Activated CD8-positive, alpha-beta T cell treated with anti-CD3 and anti-CD28 coated beads, Interleukin-2, amount 10 ng/mL, durations not matched to agents 7 days and 5 days (primary cell): ENCODE measurements at regions not wholly inside any gene's neighbourhood (a gene's known extent, or its start where the extent isn't known, plus 50 kb on each side); places are given as distances from the start of the nearest gene placed in this dataset.

Experiments
- ATAC-seq: fragments of 150-1000 bp; cut with Tn5 transposase; one replicate; pipeline ENCODE4 v1.10.0; 2021; ENCODE audit warnings: moderate library complexity
- CTCF ChIA-PET: fragments of 350-600 bp; sonication (Branson Sonifier 250); formaldehyde crosslinking; loops from one replicate; lab custom pipeline; 2021; ENCODE audit warnings: antibody characterized with exemption; lab: Charles Lee
- POLR2A ChIA-PET: fragments of 350-600 bp; sonication (Branson Sonifier 250); formaldehyde crosslinking; loops from one replicate; lab custom pipeline; 2021; ENCODE audit warnings: antibody characterized with exemption; lab: Charles Lee
- DNase-seq: peaks from one replicate; pipeline ENCODE4 v3.0.0-alpha.2; 2020
- H3K27ac Mint-ChIP-seq: one replicate; pipeline ENCODE4 v1.8.0; 2021; ENCODE audit warnings: mild to moderate bottlenecking, mixed read lengths
- H3K27me3 Mint-ChIP-seq: one replicate; pipeline ENCODE4 v1.8.0; 2021; ENCODE audit warnings: low read depth, mixed read lengths
- H3K36me3 Mint-ChIP-seq: one replicate; pipeline ENCODE4 v1.8.0; 2021; ENCODE audit warnings: low read depth, mixed read lengths
- H3K4me1 Mint-ChIP-seq: one replicate; pipeline ENCODE4 v1.8.0; 2021; ENCODE audit warnings: low read depth, mixed read lengths
- H3K4me3 Mint-ChIP-seq: one replicate; pipeline ENCODE4 v1.8.0; 2021; ENCODE audit warnings: mild to moderate bottlenecking, mixed read lengths
- H3K9me3 Mint-ChIP-seq: one replicate; pipeline ENCODE4 v1.8.0; 2022; ENCODE audit warnings: mixed read lengths; ENCODE audit not compliant: insufficient read depth

DNA sequence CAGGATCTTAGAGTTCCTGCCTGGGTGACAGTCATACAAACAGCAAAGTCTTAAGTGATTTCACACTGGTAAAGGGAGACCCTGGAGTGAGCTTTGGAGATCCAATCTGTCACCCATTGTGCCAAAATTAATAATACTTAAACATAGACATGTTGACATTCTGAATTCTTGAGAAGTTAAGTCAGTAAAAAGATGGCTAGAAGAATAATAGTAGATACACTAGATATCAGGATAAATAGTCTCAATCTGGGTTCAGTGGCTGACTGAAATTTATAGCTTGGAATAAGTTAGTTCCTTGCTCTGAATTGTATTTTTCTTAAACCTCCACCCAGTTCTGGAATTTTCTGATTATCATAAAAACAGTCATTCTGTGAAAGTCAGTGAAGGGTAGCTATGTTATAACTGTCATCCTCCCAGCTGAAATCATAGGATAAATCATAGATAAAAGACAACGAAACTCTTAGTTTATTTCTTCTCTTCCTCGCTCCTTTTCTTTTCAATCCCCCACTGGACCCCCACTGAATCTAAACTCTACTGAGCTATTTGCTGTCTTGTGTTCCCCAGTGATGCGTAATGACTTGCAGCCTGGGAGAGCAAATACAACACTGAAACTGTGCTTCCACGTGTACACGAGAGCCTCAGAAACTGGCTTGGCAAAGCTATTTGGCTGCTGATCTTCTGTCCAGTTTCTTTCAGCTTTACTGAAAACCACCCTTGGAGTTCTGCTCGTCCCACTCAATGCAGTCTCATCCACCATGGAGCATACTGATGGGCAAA lies 175.4 kb upstream of the TP63 start:
- Mint-ChIP-seq H3K4me1 (no peaks in the 10 kb centered on the region), H3K4me3 (no peak overlapping the region), H3K27me3 (no peaks in the 10 kb centered on the region), H3K36me3 (no peaks in the 10 kb centered on the region), H3K27ac (no peak overlapping the region), H3K9me3 (no peaks in the 10 kb centered on the region)
- ATAC-seq = no peak
- DNase-seq = no peak
- ChIA-PET POLR2A (no interaction called here), CTCF (interaction anchor here (1.0 to 2.0 kb wide), 2 partner anchors 8 to 183 kb away, joined by 3 to 6 read pairs; no protein-coding TSS in a partner anchor)

DNA sequence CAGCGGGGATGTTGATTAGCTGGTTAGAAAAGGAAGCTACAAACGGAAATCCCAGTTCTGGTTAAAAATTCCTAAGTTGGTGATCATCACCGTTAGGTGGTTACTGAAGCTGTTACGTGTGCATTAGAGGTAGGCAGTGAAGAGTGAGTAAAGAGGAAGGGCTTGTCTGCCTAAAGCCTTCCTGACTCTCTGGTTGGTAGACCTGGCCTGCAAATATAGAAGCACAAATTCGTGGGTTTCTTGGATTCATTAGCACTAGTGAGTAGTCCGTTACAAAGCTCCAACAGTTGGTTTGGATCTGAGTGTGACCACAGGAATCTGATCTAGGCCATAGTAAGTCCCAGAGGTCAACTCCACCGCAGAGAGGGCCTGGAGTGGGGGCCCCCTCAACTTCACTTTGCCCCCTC lies 174.0 kb upstream of the TP63 start:
- Mint-ChIP-seq H3K9me3 (no peaks in the 10 kb centered on the region), H3K4me1 (no peaks in the 10 kb centered on the region), H3K4me3 (no peak overlapping the region), H3K27me3 (no peaks in the 10 kb centered on the region), H3K27ac (no peak overlapping the region), H3K36me3 (no peaks in the 10 kb centered on the region)
- DNase-seq (no peak), ATAC-seq (no peak)
- ChIA-PET CTCF (interaction anchor here (2.0 kb wide), 1 partner anchor 185 kb away, joined by 6 read pairs; no protein-coding TSS in a partner anchor), POLR2A (no interaction called here)

DNA sequence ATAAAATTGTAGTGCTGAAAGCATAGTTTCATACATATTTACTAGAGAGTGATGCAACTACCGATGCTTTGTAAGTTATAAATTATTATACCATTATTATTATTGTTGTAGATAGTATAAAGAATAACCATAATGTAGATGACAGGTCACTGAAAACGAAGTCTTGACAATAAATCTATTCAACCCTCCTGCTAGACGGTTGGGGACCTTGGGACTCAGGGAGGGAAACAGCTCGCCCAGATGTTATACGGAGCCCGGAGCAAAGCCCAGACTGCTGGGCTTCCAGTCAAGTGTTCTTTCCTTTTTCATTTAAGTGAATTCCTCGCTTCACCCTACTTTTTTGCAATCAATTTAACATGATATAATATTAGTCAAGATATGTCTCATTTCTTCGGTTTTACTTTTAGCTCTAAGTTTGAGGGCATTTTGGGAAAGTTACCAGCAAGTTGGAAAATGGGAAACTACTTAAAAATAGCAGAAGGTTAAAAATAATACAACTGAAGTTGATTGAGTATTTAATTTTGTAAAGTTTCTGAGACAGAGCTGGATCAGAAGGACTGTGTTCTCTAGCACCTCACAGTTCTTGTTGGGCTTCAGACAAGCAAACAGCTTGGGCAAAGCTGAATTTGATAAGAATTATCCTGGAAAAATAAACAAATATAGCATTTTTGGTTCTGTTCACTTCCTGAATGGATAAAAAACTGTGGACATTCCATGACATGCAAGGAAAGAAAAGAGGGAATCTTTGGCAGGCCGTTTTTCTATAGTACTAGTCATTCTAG lies 173.4 kb upstream of the TP63 start:
- H3K36me3 Mint-ChIP-seq = no peaks in the 10 kb centered on the region
- DNase-seq = no peak
- no peaks in the 10 kb centered on the region for H3K4me1 Mint-ChIP-seq
- H3K27me3 Mint-ChIP-seq = no peaks in the 10 kb centered on the region
- POLR2A ChIA-PET = no interaction called here
- CTCF ChIA-PET = interaction anchor here (2.0 kb wide), 1 partner anchor 185 kb away, joined by 6 read pairs; no protein-coding TSS in a partner anchor
- H3K9me3 Mint-ChIP-seq = no peaks in the 10 kb centered on the region
- H3K4me3 Mint-ChIP-seq = no peak overlapping the region
- ATAC-seq = no peak
- H3K27ac Mint-ChIP-seq = no peak overlapping the region

DNA sequence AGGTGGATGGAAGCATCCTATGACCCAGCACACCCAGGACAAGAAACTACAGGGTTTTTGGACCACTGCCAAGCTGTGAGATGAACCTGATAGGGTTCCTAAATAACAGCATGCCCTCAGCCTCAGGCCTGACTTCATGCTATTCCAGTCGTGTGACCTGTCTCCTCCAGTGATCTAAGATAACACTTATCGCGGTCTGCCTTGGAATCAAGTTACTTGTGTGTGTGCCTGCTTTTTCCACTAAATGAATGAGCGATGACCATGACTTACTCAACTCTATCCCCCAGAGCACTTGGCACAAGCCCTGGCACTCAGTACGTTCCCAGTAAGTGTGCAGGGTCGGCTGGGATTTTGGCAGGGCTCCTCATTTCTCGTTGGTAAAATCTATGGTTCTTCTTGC lies 172.7 kb upstream of the TP63 start:
- DNase-seq (no peak), ATAC-seq (no peak)
- no peak overlapping the region for H3K27ac Mint-ChIP-seq
- no peaks in the 10 kb centered on the region for H3K27me3 Mint-ChIP-seq
- H3K9me3 Mint-ChIP-seq = no peaks in the 10 kb centered on the region
- POLR2A ChIA-PET = no interaction called here
- CTCF ChIA-PET = no interaction called here
- H3K4me1 Mint-ChIP-seq = no peaks in the 10 kb centered on the region
- H3K4me3 Mint-ChIP-seq = no peak overlapping the region
- H3K36me3 Mint-ChIP-seq = no peaks in the 10 kb centered on the region

DNA sequence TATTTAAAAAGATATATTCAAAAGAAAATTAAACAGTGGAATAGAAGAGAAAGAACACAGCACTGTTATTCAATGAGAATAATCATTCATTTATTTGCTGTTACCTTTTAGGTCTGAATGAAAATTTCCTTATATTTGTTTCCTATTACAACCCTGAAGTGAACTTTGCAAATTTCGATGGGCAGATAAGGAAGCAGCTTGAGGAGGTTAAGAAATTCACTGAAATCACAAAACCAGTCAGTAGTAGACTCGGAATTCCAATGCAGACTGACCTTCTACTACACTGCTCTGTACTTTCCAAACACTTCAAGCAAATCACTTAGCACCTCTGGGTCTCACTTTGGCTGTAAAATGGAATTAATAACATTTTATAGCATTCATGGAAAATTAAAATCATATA lies 172.0 kb upstream of the TP63 start:
- CTCF ChIA-PET = no interaction called here
- ATAC-seq (no peak), DNase-seq (no peak)
- Mint-ChIP-seq H3K4me3 (no peak overlapping the region), H3K9me3 (no peaks in the 10 kb centered on the region), H3K27me3 (no peaks in the 10 kb centered on the region), H3K27ac (no peak overlapping the region), H3K4me1 (no peaks in the 10 kb centered on the region), H3K36me3 (no peaks in the 10 kb centered on the region)
- POLR2A ChIA-PET = no interaction called here

DNA sequence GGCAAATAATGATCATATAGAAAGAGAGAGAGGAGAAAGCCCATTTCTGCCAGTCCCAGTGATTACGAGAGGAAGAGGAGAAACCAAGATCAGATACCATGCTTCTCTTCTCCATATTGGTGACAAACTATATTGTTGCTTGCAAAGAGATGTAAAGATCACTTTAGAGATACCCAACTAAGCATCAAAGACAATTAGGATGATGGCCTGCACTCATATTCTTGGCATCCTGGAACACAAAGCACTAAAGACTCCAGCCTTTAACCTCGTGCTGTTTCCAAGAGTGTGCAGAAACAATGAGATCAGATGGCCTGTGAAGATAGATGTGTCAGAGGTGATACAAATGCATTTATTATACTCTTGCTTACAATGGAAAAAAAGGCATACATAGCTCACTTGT lies 170.7 kb upstream of the TP63 start:
- no peaks in the 10 kb centered on the region for H3K4me1 Mint-ChIP-seq
- ChIA-PET CTCF (no interaction called here), POLR2A (no interaction called here)
- no peaks in the 10 kb centered on the region for H3K27me3 Mint-ChIP-seq
- no peak overlapping the region for H3K4me3 Mint-ChIP-seq
- H3K9me3 Mint-ChIP-seq = no peaks in the 10 kb centered on the region
- no peak for ATAC-seq
- no peak for DNase-seq
- no peak overlapping the region for H3K27ac Mint-ChIP-seq
- H3K36me3 Mint-ChIP-seq = no peaks in the 10 kb centered on the region

DNA sequence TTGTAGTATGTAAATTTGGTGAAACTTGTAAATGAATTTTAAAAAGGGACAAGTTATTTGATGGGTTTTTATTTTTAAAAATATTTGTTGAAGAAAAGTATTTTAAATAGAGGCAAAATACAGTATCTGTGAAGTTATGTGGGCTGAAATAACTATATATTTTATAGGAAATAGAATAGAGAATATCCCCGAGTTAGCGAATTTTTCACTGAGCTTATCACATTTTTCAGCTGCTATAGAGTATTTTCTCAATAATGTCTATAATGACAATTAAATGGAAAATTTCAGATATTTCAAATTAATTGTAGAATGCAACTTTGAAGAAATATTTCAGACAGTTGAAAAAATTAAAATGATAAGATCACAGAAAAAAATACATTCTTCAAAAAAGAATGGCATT lies 166.4 kb upstream of the TP63 start:
- H3K36me3 Mint-ChIP-seq = no peaks in the 10 kb centered on the region
- H3K9me3 Mint-ChIP-seq = no peaks in the 10 kb centered on the region
- H3K4me3 Mint-ChIP-seq = no peak overlapping the region
- ATAC-seq = no peak
- H3K27me3 Mint-ChIP-seq = no peaks in the 10 kb centered on the region
- POLR2A ChIA-PET = no interaction called here
- DNase-seq = no peak
- CTCF ChIA-PET = no interaction called here
- no peaks in the 10 kb centered on the region for H3K4me1 Mint-ChIP-seq
- H3K27ac Mint-ChIP-seq = no peak overlapping the region

DNA sequence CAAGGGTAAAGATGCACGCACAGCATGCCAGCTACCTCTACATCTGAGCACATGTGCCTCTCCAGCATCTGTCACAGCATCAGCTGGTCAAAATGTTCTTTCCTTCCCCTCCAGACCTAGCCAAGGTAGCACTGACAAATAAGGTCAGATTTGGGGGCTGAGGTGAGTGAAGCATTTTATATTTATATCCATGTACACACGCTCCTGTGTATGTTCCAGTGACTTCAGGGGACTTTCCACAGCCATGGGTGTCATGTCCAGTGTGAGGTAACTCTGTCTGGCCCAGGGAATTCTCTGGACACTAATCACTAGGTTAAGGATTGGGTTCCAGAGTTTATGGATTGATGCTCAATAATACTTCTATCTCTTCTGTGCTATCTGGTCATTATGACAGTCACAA lies 165.2 kb upstream of the TP63 start:
- ChIA-PET POLR2A (no interaction called here), CTCF (no interaction called here)
- Mint-ChIP-seq H3K4me3 (no peak overlapping the region), H3K9me3 (no peaks in the 10 kb centered on the region), H3K27ac (no peak overlapping the region), H3K27me3 (no peaks in the 10 kb centered on the region), H3K36me3 (no peaks in the 10 kb centered on the region), H3K4me1 (no peaks in the 10 kb centered on the region)
- DNase-seq (no peak), ATAC-seq (no peak)

DNA sequence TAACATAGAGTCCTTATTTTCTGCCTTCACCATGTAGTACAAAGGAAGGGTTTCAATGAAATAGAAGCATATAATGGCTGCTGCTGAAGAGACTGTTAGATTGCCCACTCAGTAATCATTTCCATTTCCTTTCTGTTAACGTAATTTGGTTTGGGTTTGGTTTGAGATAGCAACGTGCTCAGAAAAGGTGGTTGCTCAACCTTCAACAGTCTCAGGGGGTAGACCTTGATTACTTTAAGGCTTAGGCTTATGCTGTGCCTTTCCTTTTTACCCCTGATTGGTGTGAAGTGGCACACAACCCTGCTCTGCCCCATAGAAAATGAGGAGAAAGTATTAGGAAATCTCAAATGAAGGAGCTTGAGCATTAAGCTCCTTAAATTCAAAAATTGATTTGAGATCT lies 163.7 kb upstream of the TP63 start:
- ATAC-seq (no peak), DNase-seq (no peak)
- Mint-ChIP-seq H3K27me3 (no peaks in the 10 kb centered on the region), H3K4me3 (no peak overlapping the region), H3K36me3 (no peaks in the 10 kb centered on the region), H3K4me1 (no peaks in the 10 kb centered on the region), H3K27ac (no peak overlapping the region), H3K9me3 (no peaks in the 10 kb centered on the region)
- ChIA-PET CTCF (interaction anchor here (0.7 kb wide), 1 partner anchor 16 kb away, joined by 3 read pairs; no protein-coding TSS in a partner anchor), POLR2A (no interaction called here)

DNA sequence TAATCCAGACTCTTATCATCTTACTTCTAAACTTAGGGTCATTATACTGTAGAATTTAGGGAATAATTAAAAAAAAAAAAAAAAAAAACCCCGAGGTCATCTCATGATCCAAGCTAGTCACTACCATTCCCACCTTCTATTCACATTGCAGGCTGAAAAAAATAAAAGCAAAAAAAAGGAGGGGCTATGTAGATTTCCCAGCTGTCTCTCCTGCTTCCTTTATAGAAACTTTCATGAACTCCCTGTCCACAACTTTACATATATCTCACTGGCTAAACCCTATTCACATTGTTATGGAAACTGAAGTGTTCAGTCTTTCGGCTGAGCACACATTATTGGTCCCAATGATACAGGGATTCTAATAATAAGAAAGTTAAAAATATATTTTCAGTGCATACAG lies 156.2 kb upstream of the TP63 start:
- H3K4me1 Mint-ChIP-seq = no peaks in the 10 kb centered on the region
- no peak overlapping the region for H3K27ac Mint-ChIP-seq
- CTCF ChIA-PET = interaction anchor here (1.5 kb wide), 1 partner anchor 202 kb away, joined by 3 read pairs; no protein-coding TSS in a partner anchor
- no peaks in the 10 kb centered on the region for H3K27me3 Mint-ChIP-seq
- DNase-seq = no peak
- POLR2A ChIA-PET = no interaction called here
- H3K36me3 Mint-ChIP-seq = no peaks in the 10 kb centered on the region
- no peaks in the 10 kb centered on the region for H3K9me3 Mint-ChIP-seq
- no peak overlapping the region for H3K4me3 Mint-ChIP-seq
- ATAC-seq = no peak

DNA sequence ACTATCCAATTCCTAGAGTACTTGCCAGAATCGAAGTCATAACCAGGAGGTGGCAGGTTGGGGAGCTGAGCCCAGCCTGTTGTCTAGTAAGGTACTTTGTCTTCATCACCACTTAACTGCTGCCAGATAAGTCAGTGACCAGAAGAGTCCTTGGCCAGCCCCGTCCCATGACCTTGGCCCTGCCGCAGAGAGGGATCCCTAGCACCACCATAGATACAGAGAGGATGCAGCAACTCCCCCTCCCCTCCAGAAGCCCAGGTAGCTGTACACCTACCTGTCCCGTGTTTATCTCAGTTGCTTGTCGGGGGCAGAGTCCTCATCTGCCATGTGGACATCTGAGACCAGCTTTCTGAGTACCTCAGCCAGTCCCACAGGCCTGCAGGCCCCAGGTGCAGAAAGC lies 153.6 kb upstream of the TP63 start:
- H3K27ac Mint-ChIP-seq = no peak overlapping the region
- H3K4me3 Mint-ChIP-seq = no peak overlapping the region
- no peaks in the 10 kb centered on the region for H3K4me1 Mint-ChIP-seq
- ChIA-PET POLR2A (no interaction called here), CTCF (no interaction called here)
- DNase-seq = no peak
- H3K9me3 Mint-ChIP-seq = peaks cover 5% of the 10 kb centered on the region
- no peak for ATAC-seq
- no peaks in the 10 kb centered on the region for H3K27me3 Mint-ChIP-seq
- H3K36me3 Mint-ChIP-seq = no peaks in the 10 kb centered on the region

DNA sequence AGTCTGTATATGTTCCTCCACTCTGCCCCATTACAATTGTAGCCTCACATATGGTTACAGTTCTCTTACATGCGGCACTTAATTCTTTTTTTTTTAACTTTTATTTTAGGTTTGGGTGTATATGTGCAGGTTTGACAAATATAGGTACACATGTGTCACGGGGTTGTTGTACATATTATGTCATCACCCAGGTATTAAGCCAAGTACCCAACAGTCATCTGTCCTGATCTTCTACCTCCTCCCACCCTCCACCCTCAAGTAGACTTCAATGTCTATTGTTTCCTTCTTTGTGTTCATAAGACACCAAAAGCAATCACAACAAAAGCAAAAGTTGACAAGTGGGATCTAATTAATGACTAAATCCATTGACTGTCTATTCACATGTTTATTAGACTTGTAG lies 144.6 kb upstream of the TP63 start:
- ATAC-seq (no peak), DNase-seq (no peak)
- no peak overlapping the region for H3K27ac Mint-ChIP-seq
- H3K36me3 Mint-ChIP-seq = no peaks in the 10 kb centered on the region
- H3K27me3 Mint-ChIP-seq = no peaks in the 10 kb centered on the region
- no peaks in the 10 kb centered on the region for H3K4me1 Mint-ChIP-seq
- CTCF ChIA-PET = no interaction called here
- no peak overlapping the region for H3K4me3 Mint-ChIP-seq
- POLR2A ChIA-PET = no interaction called here
- H3K9me3 Mint-ChIP-seq = peaks cover 5% of the 10 kb centered on the region
